Neural cell (in vitro differentiated cells): ENCODE measurements at regions not wholly inside any gene's neighbourhood (a gene's known extent, or its start where the extent isn't known, plus 50 kb on each side); places are given as distances from the start of the nearest gene placed in this dataset.

Source experiments
- H2AFZ ChIP-seq: fragments of 200-600, 300-800 bp; sonication (generic), shearing (Covaris generic); 2 replicates; pipeline ENCODE4 v1.6.0; 2014; ENCODE audit warnings: low read depth, mild to moderate bottlenecking, antibody characterized with exemption, low read length, moderate library complexity
- H3F3A ChIP-seq: fragments of 200-600 bp; shearing (Covaris generic); 2 replicates; pipeline ENCODE4 v1.6.1; 2016; ENCODE audit warnings: mild to moderate bottlenecking, moderate library complexity, mixed read lengths, antibody characterized with exemption, low read length; ENCODE audit not compliant: insufficient read depth, poor library complexity, severe bottlenecking
- H3K27ac ChIP-seq: fragments of 200-600, 300-800 bp; sonication (generic), shearing (Covaris generic); 2 replicates; pipeline ENCODE4 v1.5.1; 2014; ENCODE audit warnings: mild to moderate bottlenecking, low read length, moderate library complexity
- H3K27me3 ChIP-seq: fragments of 300-800, 200-600 bp; sonication (generic), shearing (Covaris generic); 2 replicates; pipeline ENCODE4 v1.6.0; 2014; ENCODE audit warnings: mild to moderate bottlenecking, low read depth, low read length, moderate library complexity; ENCODE audit not compliant: insufficient read depth
- H3K36me3 ChIP-seq: fragments of 300-800, 200-600 bp; sonication (generic), shearing (Covaris generic); 2 replicates; pipeline ENCODE4 v1.5.1; 2014; ENCODE audit warnings: mild to moderate bottlenecking, antibody characterized with exemption, low read length, moderate library complexity; ENCODE audit not compliant: insufficient read depth
- H3K4me2 ChIP-seq: fragments of 300-800, 200-600 bp; sonication (generic), shearing (Covaris generic); 2 replicates; pipeline ENCODE4 v1.6.0; 2014; ENCODE audit warnings: mild to moderate bottlenecking, low read length
- H3K4me3 ChIP-seq: fragments of 300-800, 200-600 bp; sonication (generic), shearing (Covaris generic); 2 replicates; pipeline ENCODE4 v1.5.1; 2014; ENCODE audit warnings: mild to moderate bottlenecking, low read length, moderate library complexity
- H3K79me2 ChIP-seq: fragments of 200-600 bp; shearing (Covaris generic); replicated peaks from 2 replicates; pipeline ENCODE4 v1.6.0; 2014; ENCODE audit warnings: mild to moderate bottlenecking, low read length, moderate library complexity; ENCODE audit not compliant: insufficient read depth
- H3K9ac ChIP-seq: fragments of 300-800, 200-600 bp; sonication (generic), shearing (Covaris generic); 2 replicates; pipeline ENCODE4 v1.6.1; 2016; ENCODE audit warnings: mild to moderate bottlenecking, low read length, mixed read lengths
- H3K9me2 ChIP-seq: fragments of 200-600 bp; shearing (Covaris generic); 2 replicates; pipeline ENCODE4 v1.6.1; 2016; ENCODE audit warnings: mild to moderate bottlenecking, low read length, mixed read lengths; ENCODE audit not compliant: insufficient read depth
- H3K9me3 ChIP-seq: fragments of 200-600, 300-800 bp; sonication (generic), shearing (Covaris generic); 2 replicates; pipeline ENCODE4 v1.6.1; 2016; ENCODE audit warnings: mild to moderate bottlenecking, mixed run types, low read length, moderate library complexity, mixed read lengths
- H4K20me1 ChIP-seq: fragments of 200-600 bp; shearing (Covaris generic); 2 replicates; pipeline ENCODE4 v1.6.1; 2016; ENCODE audit warnings: mild to moderate bottlenecking, mixed run types; ENCODE audit not compliant: insufficient read depth
- EP300 ChIP-seq: fragments of 450-650 bp; conservative IDR thresholded peaks from 2 replicates; pipeline ENCODE4 v1.6.1; 2014; ENCODE audit warnings: antibody characterized with exemption, mild to moderate bottlenecking, moderate library complexity; ENCODE audit not compliant: poor library complexity, severe bottlenecking
- EZH2 ChIP-seq: fragments of 200-600, 300-800 bp; shearing (Covaris generic), sonication (generic); IDR thresholded peaks from 2 replicates; pipeline ENCODE4 v1.6.1; 2014; ENCODE audit warnings: antibody characterized with exemption, low read length, borderline replicate concordance, mild to moderate bottlenecking; ENCODE audit not compliant: insufficient read depth, poor library complexity, severe bottlenecking
- MXI1 ChIP-seq: fragments of 450-650 bp; conservative IDR thresholded peaks from 2 replicates; pipeline ENCODE4 v1.6.1; 2014; ENCODE audit warnings: antibody characterized with exemption, mild to moderate bottlenecking; ENCODE audit not compliant: poor library complexity, severe bottlenecking
- POLR2AphosphoS5 ChIP-seq: IDR thresholded peaks from 2 replicates; pipeline ENCODE4 v1.6.1; 2012
- RAD21 ChIP-seq: fragments of 450-650 bp; conservative IDR thresholded peaks from 2 replicates; pipeline ENCODE4 v1.6.1; 2014; ENCODE audit warnings: antibody characterized with exemption, mild to moderate bottlenecking, moderate library complexity
- SMC3 ChIP-seq: fragments of 450-650 bp; conservative IDR thresholded peaks from 2 replicates; pipeline ENCODE4 v1.6.1; 2014; ENCODE audit warnings: antibody characterized with exemption, mild to moderate bottlenecking, moderate library complexity; ENCODE audit not compliant: poor library complexity
- TAF1 ChIP-seq: IDR thresholded peaks from 2 replicates; pipeline ENCODE4 v1.6.1; 2012; ENCODE audit warnings: low read depth
- TF ChIP-seq, protein P1 (sequence below): IDR thresholded peaks from 2 replicates; pipeline ENCODE4 v1.6.1; 2012; ENCODE audit warnings: borderline replicate concordance
- TF ChIP-seq, protein P2 (sequence below): fragments of 450-650 bp; IDR thresholded peaks from 2 replicates; pipeline ENCODE4 v1.5.1; 2014; ENCODE audit warnings: antibody characterized with exemption, mild to moderate bottlenecking, moderate library complexity; ENCODE audit not compliant: poor library complexity, severe bottlenecking

DNA sequence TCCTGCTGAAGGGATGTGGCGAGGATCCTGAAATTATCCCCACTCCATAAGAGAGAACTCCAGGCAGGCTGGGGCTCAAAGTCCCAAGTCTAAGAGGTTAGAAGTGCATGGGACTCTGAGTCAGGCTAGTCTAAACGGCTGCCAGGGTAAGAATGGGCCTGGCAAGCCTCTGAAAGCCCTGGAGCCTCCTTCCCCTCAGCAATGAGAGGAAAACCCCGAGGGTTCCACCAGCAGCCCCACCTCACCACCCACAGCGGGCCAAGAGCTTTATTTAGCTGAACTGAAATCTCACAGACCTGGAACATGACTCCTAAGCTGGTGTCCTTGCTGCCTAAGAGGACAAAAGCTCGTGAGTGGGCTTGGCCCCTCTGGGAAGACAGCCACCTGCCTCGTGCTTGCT, 135.5 kb downstream of the SEC61B start:
- no peaks in the 10 kb centered on the region for H3K79me2 ChIP-seq
- H3K9ac ChIP-seq = no peak overlapping the region
- H3K27ac ChIP-seq = no peak overlapping the region
- TF ChIP-seq, protein P1, sequence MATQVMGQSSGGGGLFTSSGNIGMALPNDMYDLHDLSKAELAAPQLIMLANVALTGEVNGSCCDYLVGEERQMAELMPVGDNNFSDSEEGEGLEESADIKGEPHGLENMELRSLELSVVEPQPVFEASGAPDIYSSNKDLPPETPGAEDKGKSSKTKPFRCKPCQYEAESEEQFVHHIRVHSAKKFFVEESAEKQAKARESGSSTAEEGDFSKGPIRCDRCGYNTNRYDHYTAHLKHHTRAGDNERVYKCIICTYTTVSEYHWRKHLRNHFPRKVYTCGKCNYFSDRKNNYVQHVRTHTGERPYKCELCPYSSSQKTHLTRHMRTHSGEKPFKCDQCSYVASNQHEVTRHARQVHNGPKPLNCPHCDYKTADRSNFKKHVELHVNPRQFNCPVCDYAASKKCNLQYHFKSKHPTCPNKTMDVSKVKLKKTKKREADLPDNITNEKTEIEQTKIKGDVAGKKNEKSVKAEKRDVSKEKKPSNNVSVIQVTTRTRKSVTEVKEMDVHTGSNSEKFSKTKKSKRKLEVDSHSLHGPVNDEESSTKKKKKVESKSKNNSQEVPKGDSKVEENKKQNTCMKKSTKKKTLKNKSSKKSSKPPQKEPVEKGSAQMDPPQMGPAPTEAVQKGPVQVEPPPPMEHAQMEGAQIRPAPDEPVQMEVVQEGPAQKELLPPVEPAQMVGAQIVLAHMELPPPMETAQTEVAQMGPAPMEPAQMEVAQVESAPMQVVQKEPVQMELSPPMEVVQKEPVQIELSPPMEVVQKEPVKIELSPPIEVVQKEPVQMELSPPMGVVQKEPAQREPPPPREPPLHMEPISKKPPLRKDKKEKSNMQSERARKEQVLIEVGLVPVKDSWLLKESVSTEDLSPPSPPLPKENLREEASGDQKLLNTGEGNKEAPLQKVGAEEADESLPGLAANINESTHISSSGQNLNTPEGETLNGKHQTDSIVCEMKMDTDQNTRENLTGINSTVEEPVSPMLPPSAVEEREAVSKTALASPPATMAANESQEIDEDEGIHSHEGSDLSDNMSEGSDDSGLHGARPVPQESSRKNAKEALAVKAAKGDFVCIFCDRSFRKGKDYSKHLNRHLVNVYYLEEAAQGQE = no peak
- no peak for TF ChIP-seq SMC3
- TF ChIP-seq EZH2 = no peak
- TF ChIP-seq RAD21 = no peak
- TF ChIP-seq, protein P2, sequence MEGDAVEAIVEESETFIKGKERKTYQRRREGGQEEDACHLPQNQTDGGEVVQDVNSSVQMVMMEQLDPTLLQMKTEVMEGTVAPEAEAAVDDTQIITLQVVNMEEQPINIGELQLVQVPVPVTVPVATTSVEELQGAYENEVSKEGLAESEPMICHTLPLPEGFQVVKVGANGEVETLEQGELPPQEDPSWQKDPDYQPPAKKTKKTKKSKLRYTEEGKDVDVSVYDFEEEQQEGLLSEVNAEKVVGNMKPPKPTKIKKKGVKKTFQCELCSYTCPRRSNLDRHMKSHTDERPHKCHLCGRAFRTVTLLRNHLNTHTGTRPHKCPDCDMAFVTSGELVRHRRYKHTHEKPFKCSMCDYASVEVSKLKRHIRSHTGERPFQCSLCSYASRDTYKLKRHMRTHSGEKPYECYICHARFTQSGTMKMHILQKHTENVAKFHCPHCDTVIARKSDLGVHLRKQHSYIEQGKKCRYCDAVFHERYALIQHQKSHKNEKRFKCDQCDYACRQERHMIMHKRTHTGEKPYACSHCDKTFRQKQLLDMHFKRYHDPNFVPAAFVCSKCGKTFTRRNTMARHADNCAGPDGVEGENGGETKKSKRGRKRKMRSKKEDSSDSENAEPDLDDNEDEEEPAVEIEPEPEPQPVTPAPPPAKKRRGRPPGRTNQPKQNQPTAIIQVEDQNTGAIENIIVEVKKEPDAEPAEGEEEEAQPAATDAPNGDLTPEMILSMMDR = no peak
- no peak for TF ChIP-seq EP300
- no peak for TF ChIP-seq POLR2AphosphoS5
- no peak for TF ChIP-seq TAF1
- TF ChIP-seq MXI1 = no peak
- H3K27me3 ChIP-seq = no peaks in the 10 kb centered on the region
- no peak overlapping the region for H2AFZ ChIP-seq
- no peaks in the 10 kb centered on the region for H3K36me3 ChIP-seq
- no peak overlapping the region for H3K4me2 ChIP-seq
- H4K20me1 ChIP-seq = no peaks in the 10 kb centered on the region
- H3K9me3 ChIP-seq = no peaks in the 10 kb centered on the region
- no peaks in the 10 kb centered on the region for H3F3A ChIP-seq
- no peak overlapping the region for H3K4me3 ChIP-seq
- no peaks in the 10 kb centered on the region for H3K9me2 ChIP-seq

DNA sequence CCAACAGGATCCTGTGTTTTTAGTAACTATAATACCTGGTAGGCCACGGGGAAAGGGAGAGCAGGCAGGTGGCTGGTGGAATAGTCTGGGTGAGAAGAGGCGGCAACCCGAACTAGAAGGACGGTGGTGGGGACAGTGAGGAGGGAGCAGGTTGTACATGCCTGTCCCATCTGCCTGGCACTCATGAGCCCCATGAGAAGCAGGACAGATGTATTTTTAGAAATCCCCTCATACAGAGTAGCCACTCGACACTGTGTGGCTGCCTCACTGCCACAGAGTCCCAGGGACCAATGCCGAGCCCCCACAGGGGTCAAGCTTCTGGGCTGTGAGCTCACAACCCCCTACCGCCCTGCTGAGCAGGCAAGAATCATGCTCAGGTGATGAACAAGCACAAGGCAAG, 136.6 kb downstream of the SEC61B start:
- TF ChIP-seq SMC3 = no peak
- TF ChIP-seq, protein P1 = no peak
- no peak for TF ChIP-seq EP300
- TF ChIP-seq RAD21 = no peak
- no peak for TF ChIP-seq MXI1
- TF ChIP-seq, protein P2 = no peak
- TF ChIP-seq POLR2AphosphoS5 = no peak
- no peak for TF ChIP-seq TAF1
- no peak for TF ChIP-seq EZH2
- Histone ChIP-seq H3K4me3 (no peak overlapping the region), H3K36me3 (no peaks in the 10 kb centered on the region), H3K4me2 (no peak overlapping the region), H2AFZ (no peak overlapping the region), H4K20me1 (no peaks in the 10 kb centered on the region), H3K79me2 (no peaks in the 10 kb centered on the region), H3K9me3 (no peaks in the 10 kb centered on the region), H3K27me3 (no peaks in the 10 kb centered on the region), H3K27ac (no peak overlapping the region), H3K9me2 (no peaks in the 10 kb centered on the region), H3F3A (no peaks in the 10 kb centered on the region), H3K9ac (no peak overlapping the region)
